K562 (cell line): ENCODE measurements at regions not wholly inside any gene's neighbourhood (a gene's known extent, or its start where the extent isn't known, plus 50 kb on each side); places are given as distances from the start of the nearest gene placed in this dataset.

Experiments used
- ATAC-seq: fragments of 200-7000 bp; cut with Tn5 transposase; 3 replicates; pipeline ENCODE4 v1.9.1; 2020; ENCODE audit warnings: moderate library complexity
- BruUV-seq: library from RNA; stranded (reverse); fragments of 400-500 nt; replicated peaks from 2 replicates; lab custom pipeline; 2021; lab: Mats Ljungman, UMichigan
- CTCF ChIA-PET: fragments of 300-600 bp; formaldehyde crosslinking; extraction: SDS; loops from one replicate; lab custom pipeline; 2021; ENCODE audit warnings: low intra/inter-chr PET ratio; lab: Yijun Ruan, JAX
- POLR2A ChIA-PET: fragments of 300-600, 350-650 bp; sonication (Branson Sonifier 250); formaldehyde crosslinking; extraction: SDS; loops from one replicate; lab custom pipeline; 2021; ENCODE audit warnings: antibody characterized with exemption, inconsistent platforms; lab: Yijun Ruan, JAX
- DNase-seq, 4 experiments: peaks; one replicate each; pipeline versions ENCODE4 v3.0.0 to v3.0.0-alpha.2; 2011 to 2018; ENCODE audit warnings: low spot score in 3 of 4, mixed read lengths in 3 of 4; ENCODE audit errors: extremely low read depth in 1 of 4
- FAIRE-seq: peaks from 2 replicates; lab custom pipeline; 2011; peaks lifted over from hg19 to GRCh38; lab: Jason Lieb, UNC
- H2AFZ ChIP-seq: 2 replicates; pipeline ENCODE4 v1.6.0; 2011; ENCODE audit warnings: low read depth, low read length, control low read depth, inconsistent platforms
- H3K27ac ChIP-seq: fragments of 200-600 bp; 3 replicates; pipeline ENCODE4 v1.8.0; 2011; ENCODE audit warnings: low read depth, mild to moderate bottlenecking, control low read depth, inconsistent platforms, low read length, moderate library complexity, mixed read lengths; ENCODE audit errors: extremely low read depth
- H3K27me3 ChIP-seq, 2 experiments: fragments of 300-600 bp in 1 of 2; 2 replicates in 1 of 2; 3 replicates in 1 of 2; pipeline versions ENCODE4 v1.6.0 to v1.8.0; 2011; ENCODE audit warnings: inconsistent platforms in 2 of 2, low read length in 2 of 2, mild to moderate bottlenecking in 1 of 2, mixed read lengths in 1 of 2, moderate library complexity in 1 of 2; ENCODE audit not compliant: control insufficient read depth in 2 of 2, insufficient read depth in 2 of 2
- H3K36me3 ChIP-seq: fragments of 300-600 bp; 3 replicates; pipeline ENCODE4 v1.8.0; 2011; ENCODE audit warnings: mild to moderate bottlenecking, low read length, inconsistent platforms; ENCODE audit not compliant: control insufficient read depth, insufficient read depth
- H3K4me1 ChIP-seq, 2 experiments: fragments of 200-600 bp in 1 of 2; replicated peaks in 1 of 2; 2 replicates in 1 of 2; 3 replicates in 1 of 2; pipeline versions ENCODE4 v1.5.1 to v1.8.0; 2011; ENCODE audit warnings: inconsistent platforms in 2 of 2, low read length in 2 of 2, mild to moderate bottlenecking in 1 of 2, mixed read lengths in 1 of 2, moderate library complexity in 1 of 2; ENCODE audit not compliant: control insufficient read depth in 2 of 2, insufficient read depth in 2 of 2
- H3K4me2 ChIP-seq: 2 replicates; pipeline ENCODE4 v1.6.1; 2011; ENCODE audit warnings: low read length, control low read depth, inconsistent platforms, mixed read lengths; ENCODE audit not compliant: insufficient read depth
- H3K4me3 ChIP-seq: fragments of 200-600 bp; sonication (generic), shearing (Covaris generic); 2 replicates; pipeline ENCODE4 v1.5.1; 2016; ENCODE audit warnings: control low read depth, inconsistent platforms
- H3K79me2 ChIP-seq: fragments of 200-600 bp; 3 replicates; pipeline ENCODE4 v1.8.0; 2011; ENCODE audit warnings: low read length, inconsistent platforms; ENCODE audit not compliant: control insufficient read depth, insufficient read depth
- H3K9ac ChIP-seq, 2 experiments: 2 replicates each; pipeline versions ENCODE4 v1.6.0 to v1.6.1; 2011; ENCODE audit warnings: low read depth in 2 of 2, low read length in 2 of 2, control low read depth in 1 of 2, inconsistent platforms in 1 of 2, mild to moderate bottlenecking in 1 of 2, mixed read lengths in 1 of 2; ENCODE audit not compliant: insufficient read depth in 1 of 2
- H3K9me1 ChIP-seq: one replicate; pipeline ENCODE4 v1.6.0; 2011; ENCODE audit warnings: inconsistent platforms, mild to moderate bottlenecking, low read length, moderate library complexity; ENCODE audit not compliant: control insufficient read depth, insufficient read depth
- H3K9me3 ChIP-seq: replicated peaks from 2 replicates; pipeline ENCODE4 v1.5.1; 2011; ENCODE audit warnings: low read depth, low read length, inconsistent platforms; ENCODE audit not compliant: control insufficient read depth, insufficient read depth
- H4K20me1 ChIP-seq: replicated peaks from 2 replicates; pipeline ENCODE4 v1.6.1; 2011; ENCODE audit warnings: low read length, inconsistent platforms, mixed read lengths; ENCODE audit not compliant: control insufficient read depth, insufficient read depth
- CTBP1 ChIP-seq: fragments of 450-650 bp; IDR thresholded peaks from 2 replicates; pipeline ENCODE4 v1.6.1; 2016; ENCODE audit warnings: borderline replicate concordance
- KHSRP ChIP-seq: fragments of 450-650 bp; IDR thresholded peaks from 2 replicates; pipeline ENCODE4 v1.6.1; 2017
- NFIX ChIP-seq: fragments of 250-450 bp; sonication (Bioruptor Pico); IDR thresholded peaks from 2 replicates; pipeline ENCODE4 v1.4.0; 2020; ENCODE audit warnings: low read depth, mild to moderate bottlenecking, moderate library complexity
- PHF8 ChIP-seq: fragments of 200-600 bp; sonication (generic); IDR thresholded peaks from 2 replicates; pipeline ENCODE4 v1.6.1; 2012; ENCODE audit warnings: mixed run types, mild to moderate bottlenecking, inconsistent platforms, low read length, moderate library complexity, borderline replicate concordance
- STAT5A ChIP-seq: IDR thresholded peaks from 2 replicates; pipeline ENCODE4 v1.6.1; 2012; ENCODE audit warnings: low read length, inconsistent platforms, borderline replicate concordance
- WGBS: fragments of 100-300 bp; shearing (Covaris generic); methylation state at CpG from one replicate; pipeline ENCODE4 v1.1.6; 2016; ENCODE audit warnings: low coverage, mixed read lengths; ENCODE audit not compliant: insufficient coverage; ENCODE audit errors: missing lambda C conversion rate; 5-methylcytosine and 5-hydroxymethylcytosine counted together
- in situ Hi-C: fragments of 300-500 bp; cut with MboI; formaldehyde crosslinking; loops from 4 replicates; pipeline ENCODE4 v1.15.0; 2018; ENCODE audit warnings: inconsistent platforms, mixed read lengths
- intact Hi-C: fragments of 100-400 bp; cut with micrococcal nuclease; formaldehyde crosslinking; loops from 2 replicates; pipeline ENCODE4 v1.14.2; 2022
- TF ChIP-seq, protein P1 (sequence below): fragments of 250-450 bp; sonication (Bioruptor Pico); IDR thresholded peaks from 2 replicates; pipeline ENCODE4 v1.5.0; 2021; ENCODE audit warnings: mild to moderate bottlenecking, borderline replicate concordance
- TF ChIP-seq, protein P2 (sequence below): fragments of 250-450 bp; sonication (Bioruptor Pico); IDR thresholded peaks from 2 replicates; pipeline ENCODE4 v1.4.0; 2020; ENCODE audit warnings: borderline replicate concordance

GRCh38 chr9:117543089-117543488, 128.2 kb upstream of the ASTN2 start (continued):
- TF ChIP-seq, protein P1, sequence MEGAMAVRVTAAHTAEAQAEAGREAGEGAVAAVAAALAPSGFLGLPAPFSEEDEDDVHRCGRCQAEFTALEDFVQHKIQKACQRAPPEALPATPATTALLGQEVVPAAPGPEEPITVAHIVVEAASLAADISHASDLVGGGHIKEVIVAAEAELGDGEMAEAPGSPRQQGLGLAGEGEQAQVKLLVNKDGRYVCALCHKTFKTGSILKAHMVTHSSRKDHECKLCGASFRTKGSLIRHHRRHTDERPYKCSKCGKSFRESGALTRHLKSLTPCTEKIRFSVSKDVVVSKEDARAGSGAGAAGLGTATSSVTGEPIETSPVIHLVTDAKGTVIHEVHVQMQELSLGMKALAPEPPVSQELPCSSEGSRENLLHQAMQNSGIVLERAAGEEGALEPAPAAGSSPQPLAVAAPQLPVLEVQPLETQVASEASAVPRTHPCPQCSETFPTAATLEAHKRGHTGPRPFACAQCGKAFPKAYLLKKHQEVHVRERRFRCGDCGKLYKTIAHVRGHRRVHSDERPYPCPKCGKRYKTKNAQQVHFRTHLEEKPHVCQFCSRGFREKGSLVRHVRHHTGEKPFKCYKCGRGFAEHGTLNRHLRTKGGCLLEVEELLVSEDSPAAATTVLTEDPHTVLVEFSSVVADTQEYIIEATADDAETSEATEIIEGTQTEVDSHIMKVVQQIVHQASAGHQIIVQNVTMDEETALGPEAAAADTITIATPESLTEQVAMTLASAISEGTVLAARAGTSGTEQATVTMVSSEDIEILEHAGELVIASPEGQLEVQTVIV (CRISPR knock-in tag): no peak
- TF ChIP-seq KHSRP: no peak
- no peak for TF ChIP-seq NFIX (CRISPR knock-in tag)
- TF ChIP-seq, all 486 proteins: peak for 0

- H3K4me1 ChIP-seq: no peaks in the 10 kb centered on the region
- no TSS peak for BruUV-seq
- ChIA-PET POLR2A (no interaction called here), CTCF (no interaction called here)
- no peak overlapping the region for H2AFZ ChIP-seq
- no peak overlapping the region for H3K9ac ChIP-seq
- FAIRE-seq (no peak), ATAC-seq (no peak), DNase-seq (no peak)
- no peak overlapping the region for H3K4me2 ChIP-seq
- H3K4me3 ChIP-seq: no peak overlapping the region
- in situ Hi-C loops (no loop called here), intact Hi-C loops (no loop called here)
- no peaks in the 10 kb centered on the region for H3K36me3 ChIP-seq
- no peaks in the 10 kb centered on the region for H3K79me2 ChIP-seq
- 0% methylated on average over 3 of the region's 3 CpGs for WGBS
- H3K27ac ChIP-seq: no peak overlapping the region
- H3K9me3 ChIP-seq: no peaks in the 10 kb centered on the region
- H3K27me3 ChIP-seq: no peaks in the 10 kb centered on the region
- H3K9me1 ChIP-seq: no peaks in the 10 kb centered on the region
- H4K20me1 ChIP-seq: no peaks in the 10 kb centered on the region
- no peak for TF ChIP-seq CTBP1
- no peak for TF ChIP-seq STAT5A
- no peak for TF ChIP-seq PHF8
- TF ChIP-seq, protein P2, sequence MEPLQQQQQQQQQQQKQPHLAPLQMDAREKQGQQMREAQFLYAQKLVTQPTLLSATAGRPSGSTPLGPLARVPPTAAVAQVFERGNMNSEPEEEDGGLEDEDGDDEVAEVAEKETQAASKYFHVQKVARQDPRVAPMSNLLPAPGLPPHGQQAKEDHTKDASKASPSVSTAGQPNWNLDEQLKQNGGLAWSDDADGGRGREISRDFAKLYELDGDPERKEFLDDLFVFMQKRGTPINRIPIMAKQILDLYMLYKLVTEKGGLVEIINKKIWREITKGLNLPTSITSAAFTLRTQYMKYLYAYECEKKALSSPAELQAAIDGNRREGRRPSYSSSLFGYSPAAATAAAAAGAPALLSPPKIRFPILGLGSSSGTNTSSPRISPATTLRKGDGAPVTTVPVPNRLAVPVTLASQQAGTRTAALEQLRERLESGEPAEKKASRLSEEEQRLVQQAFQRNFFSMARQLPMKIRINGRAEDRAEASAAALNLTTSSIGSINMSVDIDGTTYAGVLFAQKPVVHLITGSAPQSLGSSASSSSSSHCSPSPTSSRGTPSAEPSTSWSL (CRISPR knock-in tag): no peak
These were observed 127.2 kb upstream of the ASTN2 start for GRCh38 chr9:117542021-117542420.
